Activated CD8-positive, alpha-beta T cell treated with anti-CD3 and anti-CD28 coated beads for 36 hours (primary cell): ENCODE measurements at regions not wholly inside any gene's neighbourhood (a gene's known extent, or its start where the extent isn't known, plus 50 kb on each side); places are given as distances from the start of the nearest gene placed in this dataset.

Experiments used
- ATAC-seq: fragments of 200-7000 bp; cut with Tn5 transposase; one replicate; pipeline ENCODE4 v1.10.0; 2021; ENCODE audit warnings: mild to moderate bottlenecking, moderate library complexity
- CTCF ChIA-PET: fragments of 350-600 bp; sonication (Branson Sonifier 250); formaldehyde crosslinking; loops from one replicate; lab custom pipeline; 2021; ENCODE audit warnings: antibody characterized with exemption; lab: Charles Lee
- POLR2A ChIA-PET: fragments of 350-600 bp; sonication (Branson Sonifier 250); formaldehyde crosslinking; loops from one replicate; lab custom pipeline; 2021; ENCODE audit warnings: antibody characterized with exemption; lab: Charles Lee
- DNase-seq: peaks from one replicate; pipeline ENCODE4 v3.0.0-alpha.2; 2020
- H3K27ac Mint-ChIP-seq: one replicate; pipeline ENCODE4 v1.8.0; 2021; ENCODE audit warnings: mild to moderate bottlenecking, mixed read lengths
- H3K27me3 Mint-ChIP-seq: one replicate; pipeline ENCODE4 v1.8.0; 2021; ENCODE audit warnings: mixed read lengths
- H3K36me3 Mint-ChIP-seq: one replicate; pipeline ENCODE4 v1.8.0; 2021; ENCODE audit warnings: low read depth, mixed read lengths
- H3K4me1 Mint-ChIP-seq: one replicate; pipeline ENCODE4 v1.8.0; 2021; ENCODE audit warnings: low read depth, mixed read lengths
- H3K4me3 Mint-ChIP-seq: one replicate; pipeline ENCODE4 v1.8.0; 2021; ENCODE audit warnings: mild to moderate bottlenecking, moderate library complexity, mixed read lengths
- H3K9me3 Mint-ChIP-seq: one replicate; pipeline ENCODE4 v1.8.0; 2021; ENCODE audit warnings: mixed read lengths
- intact Hi-C: fragments of 100-400 bp; cut with micrococcal nuclease; formaldehyde crosslinking; loops from one replicate; pipeline ENCODE4 v1.10.0; 2022
- TF ChIP-seq, protein P1 (sequence below): fragments of 200-600 bp; IDR thresholded peaks from one replicate; pipeline ENCODE4 v1.8.0; 2022; ENCODE audit warnings: antibody characterized with exemption, mild to moderate bottlenecking

DNA sequence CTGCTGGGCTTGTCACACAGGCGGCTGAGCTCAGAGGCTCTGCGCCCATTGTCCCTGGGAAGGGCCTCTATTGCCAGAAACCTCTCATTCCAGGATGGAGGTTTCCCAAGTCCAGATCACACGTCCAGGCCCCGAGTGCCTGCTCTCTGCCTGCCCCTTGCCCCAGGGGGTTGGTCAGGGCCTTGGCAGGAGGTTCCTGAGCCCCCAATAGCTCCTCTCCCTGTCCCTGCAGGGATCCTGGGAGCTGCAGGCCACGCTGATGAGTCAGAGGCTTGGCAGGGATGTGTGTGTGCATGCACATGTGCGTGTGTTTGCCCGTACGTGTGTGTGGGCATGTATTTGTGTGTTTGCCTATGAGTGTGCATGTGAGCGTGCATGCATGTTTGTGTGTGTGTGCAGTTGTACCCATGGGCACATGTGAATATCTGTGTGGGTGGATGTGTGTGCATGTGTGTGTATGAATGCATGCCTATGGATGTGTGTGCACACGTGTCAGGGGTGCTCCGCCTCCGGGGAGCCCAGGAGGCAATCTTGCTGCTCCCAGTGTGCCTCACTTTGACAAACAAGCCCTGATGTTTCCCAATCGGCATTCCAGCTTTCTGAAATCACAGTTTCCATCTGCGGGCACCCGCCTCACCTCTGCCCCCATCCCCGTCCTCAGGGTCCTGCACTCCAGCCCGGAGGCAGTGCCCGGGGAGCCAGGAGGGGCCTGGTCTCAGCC is 98.4 kb upstream of the GSE1 start:
- ATAC-seq (no peak), DNase-seq (no peak)
- Mint-ChIP-seq H3K4me1 (no peaks in the 10 kb centered on the region), H3K27me3 (no peaks in the 10 kb centered on the region), H3K36me3 (no peaks in the 10 kb centered on the region), H3K27ac (no peak overlapping the region), H3K4me3 (no peak overlapping the region), H3K9me3 (peaks cover 2% of the 10 kb centered on the region)
- CTCF ChIA-PET = interaction anchor here (0.8 kb wide), 1 partner anchor 101 kb away, joined by 3 read pairs; no protein-coding TSS in a partner anchor
- TF ChIP-seq, protein P1, sequence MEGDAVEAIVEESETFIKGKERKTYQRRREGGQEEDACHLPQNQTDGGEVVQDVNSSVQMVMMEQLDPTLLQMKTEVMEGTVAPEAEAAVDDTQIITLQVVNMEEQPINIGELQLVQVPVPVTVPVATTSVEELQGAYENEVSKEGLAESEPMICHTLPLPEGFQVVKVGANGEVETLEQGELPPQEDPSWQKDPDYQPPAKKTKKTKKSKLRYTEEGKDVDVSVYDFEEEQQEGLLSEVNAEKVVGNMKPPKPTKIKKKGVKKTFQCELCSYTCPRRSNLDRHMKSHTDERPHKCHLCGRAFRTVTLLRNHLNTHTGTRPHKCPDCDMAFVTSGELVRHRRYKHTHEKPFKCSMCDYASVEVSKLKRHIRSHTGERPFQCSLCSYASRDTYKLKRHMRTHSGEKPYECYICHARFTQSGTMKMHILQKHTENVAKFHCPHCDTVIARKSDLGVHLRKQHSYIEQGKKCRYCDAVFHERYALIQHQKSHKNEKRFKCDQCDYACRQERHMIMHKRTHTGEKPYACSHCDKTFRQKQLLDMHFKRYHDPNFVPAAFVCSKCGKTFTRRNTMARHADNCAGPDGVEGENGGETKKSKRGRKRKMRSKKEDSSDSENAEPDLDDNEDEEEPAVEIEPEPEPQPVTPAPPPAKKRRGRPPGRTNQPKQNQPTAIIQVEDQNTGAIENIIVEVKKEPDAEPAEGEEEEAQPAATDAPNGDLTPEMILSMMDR = no peak
- POLR2A ChIA-PET = no interaction called here
- intact Hi-C loops = no loop called here

DNA sequence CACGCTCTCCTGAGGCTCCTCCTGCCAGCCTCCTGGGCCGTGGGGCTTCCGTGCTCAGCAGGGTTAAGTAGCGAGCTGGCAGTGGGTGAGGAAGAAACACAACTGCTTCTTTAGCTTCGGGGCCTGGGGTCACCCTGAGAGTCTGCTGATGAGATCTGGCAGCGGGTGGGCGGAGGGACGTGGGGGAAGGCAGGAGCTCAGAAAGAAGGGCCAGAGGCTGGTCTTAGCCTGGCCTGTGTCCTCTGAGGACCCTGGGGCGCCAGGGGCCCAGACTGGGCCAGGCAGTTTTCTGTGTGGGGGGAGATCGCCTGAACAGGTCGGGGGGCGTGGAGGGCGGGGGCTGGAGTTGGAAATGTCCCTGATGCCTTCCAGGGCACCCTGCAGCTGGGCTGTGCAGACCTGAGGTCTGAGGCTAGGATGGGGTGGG is 97.8 kb upstream of the GSE1 start:
- CTCF ChIA-PET = no interaction called here
- H3K9me3 Mint-ChIP-seq = peaks cover 2% of the 10 kb centered on the region

DNA sequence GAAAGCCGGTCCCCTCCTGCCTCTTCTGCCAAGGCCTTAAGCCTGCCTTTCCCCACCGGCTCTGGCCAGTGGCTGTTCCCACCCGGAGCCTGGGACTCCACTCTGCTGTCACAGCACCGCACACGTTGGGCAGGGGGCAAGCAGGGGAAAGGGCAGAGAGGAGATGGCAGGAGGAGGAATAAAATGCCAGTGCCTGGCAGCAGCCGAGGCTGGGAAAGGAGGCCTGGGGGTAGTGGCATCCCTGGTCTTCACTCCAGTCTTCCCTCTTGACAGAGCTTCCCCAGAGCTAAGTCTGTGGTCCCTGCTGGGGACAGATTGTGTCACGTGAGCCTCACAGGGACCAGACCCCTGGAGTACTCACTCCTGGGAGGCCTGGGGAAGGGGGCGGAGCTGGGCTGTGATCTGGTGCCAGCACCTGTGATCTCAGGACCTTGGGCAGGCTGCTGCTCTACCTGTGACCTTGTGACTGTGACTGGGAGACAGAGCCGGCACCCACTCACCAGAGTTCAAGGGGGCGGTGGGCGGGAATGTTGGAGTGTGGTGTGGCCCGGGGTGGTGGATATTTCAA is 97.2 kb upstream of the GSE1 start:
- POLR2A ChIA-PET = no interaction called here
- H3K4me1 Mint-ChIP-seq = no peaks in the 10 kb centered on the region
- no peaks in the 10 kb centered on the region for H3K36me3 Mint-ChIP-seq
- peaks cover 2% of the 10 kb centered on the region for H3K9me3 Mint-ChIP-seq
- ATAC-seq (no peak), DNase-seq (no peak)
- no peak overlapping the region for H3K4me3 Mint-ChIP-seq
- intact Hi-C loops = no loop called here
- H3K27me3 Mint-ChIP-seq = no peaks in the 10 kb centered on the region
- H3K27ac Mint-ChIP-seq = no peak overlapping the region
- TF ChIP-seq, protein P1 = no peak
- CTCF ChIA-PET = no interaction called here

More for the DNA sequence above, 97.8 kb upstream of the GSE1 start:
- Mint-ChIP-seq H3K4me3 (no peak overlapping the region), H3K27ac (no peak overlapping the region), H3K36me3 (no peaks in the 10 kb centered on the region), H3K4me1 (no peaks in the 10 kb centered on the region), H3K27me3 (no peaks in the 10 kb centered on the region)
- POLR2A ChIA-PET = no interaction called here
- TF ChIP-seq, protein P1 = no peak
- DNase-seq (no peak), ATAC-seq (no peak)
- intact Hi-C loops = no loop called here

DNA sequence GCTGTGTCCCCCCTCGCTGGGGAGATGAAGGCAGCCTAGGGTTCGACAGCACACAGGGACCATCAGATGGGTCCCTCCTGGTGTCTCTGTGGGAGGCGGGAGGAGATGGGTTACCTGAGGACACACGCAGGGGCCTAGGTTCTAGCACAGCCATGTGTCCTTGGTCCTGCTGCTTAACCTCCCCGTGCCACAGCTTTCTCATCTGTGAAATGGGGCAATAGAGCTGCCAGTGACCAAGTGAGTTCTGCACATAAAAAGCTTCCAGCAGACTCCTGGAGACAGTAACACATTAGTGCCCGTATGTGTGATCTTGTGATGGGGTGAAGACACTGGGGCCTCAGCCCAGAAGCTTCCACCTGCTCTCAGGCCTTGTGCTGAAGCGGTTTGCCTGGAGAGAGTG is 96.0 kb upstream of the GSE1 start:
- TF ChIP-seq, protein P1 = no peak
- H3K9me3 Mint-ChIP-seq = peaks cover 2% of the 10 kb centered on the region
- no peak for ATAC-seq
- ChIA-PET POLR2A (no interaction called here), CTCF (no interaction called here)
- no peaks in the 10 kb centered on the region for H3K36me3 Mint-ChIP-seq
- H3K4me1 Mint-ChIP-seq = no peaks in the 10 kb centered on the region
- no peaks in the 10 kb centered on the region for H3K27me3 Mint-ChIP-seq
- H3K4me3 Mint-ChIP-seq = no peak overlapping the region
- intact Hi-C loops = no loop called here
- no peak overlapping the region for H3K27ac Mint-ChIP-seq
- no peak for DNase-seq

DNA sequence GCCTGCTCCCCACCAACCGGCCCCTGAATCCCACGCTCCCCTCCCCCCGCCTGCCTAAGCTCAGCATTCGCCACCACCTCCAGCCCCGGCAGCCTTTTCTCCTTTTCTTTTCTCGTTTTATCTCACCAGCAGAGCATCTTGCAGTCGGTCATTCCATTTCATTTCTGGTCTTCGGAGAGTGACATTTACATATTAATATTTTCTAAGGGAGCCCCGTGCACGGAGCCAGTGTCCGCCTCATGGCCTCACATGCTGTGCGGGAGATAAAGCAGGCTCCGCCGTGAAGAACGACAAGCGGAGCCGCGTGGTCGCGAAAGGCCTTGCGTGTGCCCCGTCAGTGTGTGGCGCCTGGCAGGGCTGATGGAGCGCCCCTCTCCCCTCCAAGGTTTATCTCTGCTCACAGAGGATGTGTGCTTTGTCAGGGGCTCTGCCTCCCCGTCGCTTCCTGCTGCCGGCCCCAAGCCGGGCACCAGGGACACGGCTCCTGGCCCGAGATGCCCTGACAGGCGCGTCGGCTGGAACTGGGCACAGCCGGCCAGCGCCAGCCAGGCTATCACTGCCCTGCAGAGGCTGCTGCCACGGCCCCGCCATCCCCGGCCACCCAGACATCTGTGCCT is 95.5 kb upstream of the GSE1 start:
- H3K9me3 Mint-ChIP-seq = peaks cover 2% of the 10 kb centered on the region
- H3K4me3 Mint-ChIP-seq = no peak overlapping the region
- H3K27me3 Mint-ChIP-seq = no peaks in the 10 kb centered on the region
- H3K4me1 Mint-ChIP-seq = no peaks in the 10 kb centered on the region
- ChIA-PET CTCF (no interaction called here), POLR2A (no interaction called here)
- ATAC-seq (no peak), DNase-seq (no peak)
- H3K36me3 Mint-ChIP-seq = no peaks in the 10 kb centered on the region
- H3K27ac Mint-ChIP-seq = no peak overlapping the region
- TF ChIP-seq, protein P1 = no peak
- intact Hi-C loops = no loop called here
